HL-60 (cell line): ENCODE measurements at regions not wholly inside any gene's neighbourhood (a gene's known extent, or its start where the extent isn't known, plus 50 kb on each side); places are given as distances from the start of the nearest gene placed in this dataset.

Source experiments
- POLR2AphosphoS5 ChIP-seq: IDR thresholded peaks from 2 replicates; pipeline ENCODE4 v1.6.1; 2012; ENCODE audit warnings: low read depth
- TF ChIP-seq, protein P1 (sequence below): IDR thresholded peaks from one replicate; pipeline ENCODE4 v1.5.1; 2011; ENCODE audit warnings: low read length, control low read depth, inconsistent platforms; ENCODE audit not compliant: insufficient read depth

DNA sequence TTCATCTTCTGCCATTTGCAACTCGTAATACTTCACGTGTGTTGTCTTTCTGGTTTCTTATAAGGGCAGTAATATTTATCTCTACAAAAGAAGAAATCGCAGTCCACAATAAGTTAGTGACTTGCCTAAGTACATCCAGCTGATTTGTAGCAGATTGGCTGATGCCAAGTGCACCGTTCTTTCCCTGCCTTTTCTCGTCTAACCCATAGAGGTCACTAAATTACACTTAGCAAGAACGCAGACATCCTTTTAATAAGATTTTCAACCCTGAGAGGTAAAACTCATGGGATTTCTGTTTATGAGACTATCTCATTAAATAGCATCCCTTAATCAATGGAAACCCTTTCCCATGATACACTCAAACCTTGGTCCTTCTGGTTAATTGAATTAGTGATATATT, 408.6 kb upstream of the ACTRT1 start:
- TF ChIP-seq, protein P1, sequence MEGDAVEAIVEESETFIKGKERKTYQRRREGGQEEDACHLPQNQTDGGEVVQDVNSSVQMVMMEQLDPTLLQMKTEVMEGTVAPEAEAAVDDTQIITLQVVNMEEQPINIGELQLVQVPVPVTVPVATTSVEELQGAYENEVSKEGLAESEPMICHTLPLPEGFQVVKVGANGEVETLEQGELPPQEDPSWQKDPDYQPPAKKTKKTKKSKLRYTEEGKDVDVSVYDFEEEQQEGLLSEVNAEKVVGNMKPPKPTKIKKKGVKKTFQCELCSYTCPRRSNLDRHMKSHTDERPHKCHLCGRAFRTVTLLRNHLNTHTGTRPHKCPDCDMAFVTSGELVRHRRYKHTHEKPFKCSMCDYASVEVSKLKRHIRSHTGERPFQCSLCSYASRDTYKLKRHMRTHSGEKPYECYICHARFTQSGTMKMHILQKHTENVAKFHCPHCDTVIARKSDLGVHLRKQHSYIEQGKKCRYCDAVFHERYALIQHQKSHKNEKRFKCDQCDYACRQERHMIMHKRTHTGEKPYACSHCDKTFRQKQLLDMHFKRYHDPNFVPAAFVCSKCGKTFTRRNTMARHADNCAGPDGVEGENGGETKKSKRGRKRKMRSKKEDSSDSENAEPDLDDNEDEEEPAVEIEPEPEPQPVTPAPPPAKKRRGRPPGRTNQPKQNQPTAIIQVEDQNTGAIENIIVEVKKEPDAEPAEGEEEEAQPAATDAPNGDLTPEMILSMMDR = no peak
- TF ChIP-seq POLR2AphosphoS5 = no peak
